Bronchial epithelial cell (primary cell): ENCODE measurements at regions not wholly inside any gene's neighbourhood (a gene's known extent, or its start where the extent isn't known, plus 50 kb on each side); places are given as distances from the start of the nearest gene placed in this dataset.

Source experiments
- DNase-seq: peaks from one replicate; pipeline ENCODE4 v3.0.0-alpha.2; 2010; ENCODE audit warnings: low read depth
- FAIRE-seq: peaks from 2 replicates; lab custom pipeline; 2011; peaks lifted over from hg19 to GRCh38; lab: Jason Lieb, UNC
- H3K27me3 ChIP-seq: 2 replicates; pipeline ENCODE4 v1.5.1; 2011; ENCODE audit warnings: low read length; ENCODE audit not compliant: control insufficient read depth, insufficient read depth
- H3K36me3 ChIP-seq: 2 replicates; pipeline ENCODE4 v1.5.1; 2011; ENCODE audit warnings: low read length; ENCODE audit not compliant: control insufficient read depth, insufficient read depth
- H3K4me3 ChIP-seq: 2 replicates; pipeline ENCODE4 v1.5.1; 2011; ENCODE audit warnings: mild to moderate bottlenecking, low read depth, low read length, control low read depth
- CTCF ChIP-seq: IDR thresholded peaks from 2 replicates; pipeline ENCODE4 v1.5.1; 2011; ENCODE audit warnings: mild to moderate bottlenecking, moderate library complexity, low read length, control low read depth, inconsistent platforms; ENCODE audit not compliant: insufficient read depth, severe bottlenecking

- DNase-seq: no peak
- no peak for TF ChIP-seq CTCF
- H3K36me3 ChIP-seq: no peaks in the 10 kb centered on the region
- H3K27me3 ChIP-seq: no peaks in the 10 kb centered on the region
- H3K4me3 ChIP-seq: no peak overlapping the region
- FAIRE-seq: peak; percentile 18
Observed at GRCh38 chr3:157574531-157574930, 71.3 kb upstream of the VEPH1 start.

- FAIRE-seq: no peak
- no peak for DNase-seq
- Histone ChIP-seq H3K36me3 (no peaks in the 10 kb centered on the region), H3K4me3 (no peak overlapping the region), H3K27me3 (no peaks in the 10 kb centered on the region)
- no peak for TF ChIP-seq CTCF
Observed at GRCh38 chr3:157573780-157574378, 70.7 kb upstream of the VEPH1 start.

- no peak for TF ChIP-seq CTCF
- DNase-seq (no peak), FAIRE-seq (no peak)
- no peaks in the 10 kb centered on the region for H3K36me3 ChIP-seq
- H3K27me3 ChIP-seq: no peaks in the 10 kb centered on the region
- no peak overlapping the region for H3K4me3 ChIP-seq
Observed at GRCh38 chr3:157573281-157573680, 70.1 kb upstream of the VEPH1 start.

GRCh38 chr3:157572559-157573270, 69.5 kb upstream of the VEPH1 start:
- TF ChIP-seq CTCF: peak; percentile 70
- Histone ChIP-seq H3K4me3 (no peak overlapping the region), H3K27me3 (no peaks in the 10 kb centered on the region), H3K36me3 (no peaks in the 10 kb centered on the region)
- peak; percentile 53 for DNase-seq
- no peak for FAIRE-seq

- Histone ChIP-seq H3K27me3 (no peaks in the 10 kb centered on the region), H3K36me3 (no peaks in the 10 kb centered on the region), H3K4me3 (no peak overlapping the region)
- no peak for TF ChIP-seq CTCF
- FAIRE-seq (no peak), DNase-seq (peak; percentile 36)
Observed at GRCh38 chr3:157566596-157566995, 63.4 kb upstream of the VEPH1 start.

- Histone ChIP-seq H3K27me3 (no peaks in the 10 kb centered on the region), H3K4me3 (no peak overlapping the region), H3K36me3 (no peaks in the 10 kb centered on the region)
- FAIRE-seq (no peak), DNase-seq (no peak)
- TF ChIP-seq CTCF: no peak
Observed at GRCh38 chr3:157559401-157559800, 56.2 kb upstream of the VEPH1 start.
